HG03066 (cell line): ENCODE measurements at regions not wholly inside any gene's neighbourhood (a gene's known extent, or its start where the extent isn't known, plus 50 kb on each side); places are given as distances from the start of the nearest gene placed in this dataset.

Experiments
- ATAC-seq: cut with Tn5 transposase; IDR thresholded peaks from one replicate; pipeline ENCODE4 v1.9.1; 2021; ENCODE audit warnings: low read depth; ENCODE audit not compliant: unreplicated experiment

DNA sequence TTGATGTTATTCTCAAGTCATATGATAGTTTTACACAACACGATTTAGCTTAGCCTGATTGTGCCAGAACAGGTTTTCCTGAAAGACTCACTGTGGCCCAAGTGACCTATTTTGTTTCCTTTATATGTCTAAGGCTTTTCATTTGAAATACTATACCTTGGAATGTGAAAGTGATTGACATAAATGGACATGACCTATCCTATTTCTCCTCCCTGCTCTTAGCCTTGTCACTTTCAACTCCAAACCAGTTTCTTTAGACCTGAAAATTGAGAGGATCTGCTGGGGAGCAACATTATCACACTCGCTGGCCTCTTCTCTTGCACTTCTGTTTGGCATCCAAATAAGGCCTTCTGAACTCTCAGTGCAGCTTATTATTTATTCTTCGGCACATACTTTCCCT, 496.8 kb downstream of the MAT2B start:
- no peak for ATAC-seq

DNA sequence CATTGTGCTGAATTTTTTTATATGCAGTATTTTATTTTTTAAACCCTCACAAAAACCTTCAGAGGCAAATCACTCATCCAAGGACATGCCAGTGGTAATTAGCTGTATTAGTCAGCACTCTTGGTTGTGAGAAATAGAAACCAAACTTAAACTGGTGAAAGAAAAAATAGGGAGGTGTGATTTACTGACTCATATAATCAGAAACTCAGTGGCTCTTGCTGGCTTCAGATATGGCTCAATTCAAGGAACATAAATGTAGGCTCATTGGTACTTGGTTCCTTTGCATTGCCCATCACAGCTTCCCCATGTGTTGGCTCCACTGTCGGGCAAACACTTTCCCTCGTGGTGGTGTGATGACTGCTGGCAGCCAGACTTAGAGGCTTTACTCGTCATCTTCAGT, 497.2 kb downstream of the MAT2B start:
- no peak for ATAC-seq

DNA sequence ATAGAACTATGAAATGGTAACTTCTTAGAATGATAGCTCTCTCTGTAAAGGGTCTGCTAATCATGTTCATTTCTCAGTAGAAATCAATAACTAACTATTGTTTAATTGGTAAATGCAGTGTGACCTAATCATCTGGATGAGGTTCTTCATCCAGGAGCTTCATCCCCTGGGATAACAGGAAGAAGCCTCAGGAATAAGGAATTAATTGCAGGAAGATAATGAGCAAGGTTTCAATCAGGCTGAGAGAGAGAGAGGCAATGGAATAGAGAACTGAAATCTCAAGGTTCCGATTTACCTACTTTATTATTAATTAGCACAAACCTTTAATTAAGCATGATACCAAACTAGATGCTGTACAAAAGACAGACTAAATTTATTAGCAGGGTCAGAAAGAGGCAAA, 499.7 kb downstream of the MAT2B start:
- ATAC-seq: no peak

DNA sequence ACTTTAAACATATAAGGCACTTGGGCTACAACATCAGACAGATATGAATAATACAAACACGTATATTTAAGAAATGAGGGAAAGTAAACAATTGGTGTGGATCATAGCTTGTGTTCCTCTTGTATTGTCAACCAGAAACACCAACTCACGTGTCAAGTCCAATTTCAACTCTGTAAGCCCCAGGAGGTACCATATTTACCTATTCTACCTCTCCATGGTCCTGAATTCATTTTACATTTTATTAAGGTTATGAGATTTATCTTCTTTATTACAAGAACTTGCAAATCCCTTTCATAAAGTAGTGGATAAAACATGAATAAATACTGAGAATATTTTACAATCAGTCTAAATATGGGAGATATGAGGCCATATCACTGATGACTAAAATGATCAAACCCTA, 501.6 kb downstream of the MAT2B start:
- no peak for ATAC-seq

DNA sequence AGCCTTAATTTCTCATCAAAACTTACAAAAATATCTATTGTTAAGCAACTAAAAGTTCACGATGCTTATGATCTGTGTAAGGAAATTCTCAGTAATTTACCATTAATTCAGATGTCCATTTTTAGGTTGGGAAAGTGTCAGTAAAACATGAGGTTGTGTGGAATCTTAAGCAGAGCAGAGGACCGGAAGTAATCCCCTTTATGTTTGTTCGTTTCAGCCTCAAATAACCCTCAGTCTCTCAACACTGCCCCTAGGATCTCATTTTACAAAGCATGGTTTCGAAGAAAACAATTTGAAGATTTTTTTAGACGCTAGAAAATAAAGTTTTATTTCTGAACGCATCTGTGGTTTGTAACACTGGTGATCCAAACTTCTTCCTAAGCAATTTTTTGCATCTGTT, 504.2 kb downstream of the MAT2B start:
- no peak for ATAC-seq

DNA sequence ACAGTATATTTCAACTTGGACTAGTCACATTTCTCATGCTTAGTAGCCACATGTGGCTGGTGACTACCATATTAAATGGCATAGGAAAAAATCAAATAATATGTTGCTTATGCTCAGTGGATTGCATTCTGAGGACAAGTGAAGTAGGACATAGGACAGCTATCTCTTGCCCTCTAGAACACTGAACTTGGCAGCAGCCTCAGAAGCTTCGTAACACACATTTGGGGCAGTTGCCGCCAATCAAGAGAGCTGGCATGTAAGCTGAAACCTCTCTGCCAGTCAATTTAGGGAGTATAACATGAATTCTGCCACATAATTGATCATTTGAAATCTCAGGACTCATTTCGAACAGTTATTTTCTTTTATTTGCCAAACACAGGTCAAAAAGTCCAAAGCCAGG, 505.5 kb downstream of the MAT2B start:
- ATAC-seq: no peak

DNA sequence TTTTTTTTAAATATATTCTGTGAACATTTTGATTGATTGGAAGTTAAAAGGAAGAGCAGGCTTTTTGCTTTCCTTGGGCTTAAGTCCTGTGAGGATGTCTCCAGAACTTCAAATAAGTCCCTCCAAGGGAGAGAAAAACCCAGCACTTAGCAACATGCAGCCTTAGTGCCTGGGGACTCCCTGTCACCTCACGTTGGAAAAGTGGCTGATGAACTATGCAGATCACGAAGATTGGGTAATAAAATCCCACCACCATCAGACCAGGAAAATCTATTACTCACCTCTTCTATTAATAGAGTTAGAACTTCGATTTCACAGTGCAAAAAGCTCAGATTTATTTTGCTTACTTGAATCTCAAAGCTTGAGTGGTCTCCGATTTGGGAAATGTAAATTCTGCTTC, 507.0 kb downstream of the MAT2B start:
- no peak for ATAC-seq

DNA sequence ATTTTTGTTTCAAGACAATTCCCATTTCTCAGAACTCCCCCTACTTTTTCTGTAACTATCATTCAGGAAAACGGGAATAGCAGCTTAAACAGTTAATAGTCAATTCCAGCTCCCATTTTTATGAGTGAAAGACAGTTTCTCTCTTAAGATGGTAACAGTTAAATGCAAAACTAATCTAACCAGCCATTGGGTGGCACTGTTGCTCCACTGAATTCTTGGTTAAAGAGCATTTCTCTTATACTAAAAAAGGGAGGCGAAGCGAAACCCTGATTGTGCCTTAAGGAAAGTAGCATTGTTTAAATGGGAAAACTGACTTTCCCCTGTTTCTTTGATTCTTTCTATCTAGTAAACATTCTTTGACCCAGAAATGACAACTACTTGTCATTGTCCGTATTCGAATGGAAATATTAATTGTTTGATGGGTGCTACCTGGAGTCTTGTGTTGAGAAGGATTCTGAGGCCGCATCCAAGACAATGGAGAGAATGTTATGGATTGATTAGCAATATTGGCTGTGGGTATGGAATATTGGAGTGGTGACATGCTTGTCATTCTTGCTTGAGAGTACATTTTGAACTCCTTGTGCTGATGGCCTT, 507.8 kb downstream of the MAT2B start:
- ATAC-seq: peak; percentile 88

DNA sequence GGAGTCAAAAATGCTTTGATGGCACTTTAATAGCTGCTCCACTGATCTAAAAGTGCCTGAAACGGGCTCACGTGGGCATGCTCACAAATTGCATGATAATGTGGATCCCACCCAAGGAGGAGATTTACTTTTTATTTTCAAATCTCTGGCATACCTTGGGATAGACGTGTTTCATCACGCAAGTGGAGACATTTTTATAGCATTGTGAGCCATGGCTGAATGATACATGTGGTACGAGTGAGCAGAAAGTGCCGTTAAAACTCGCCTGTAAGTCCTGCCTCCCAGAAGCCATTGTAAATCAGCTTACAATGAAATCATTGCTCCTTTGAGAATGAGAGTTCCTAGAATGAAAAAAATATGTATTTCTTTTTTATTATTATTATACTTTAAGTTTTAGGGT, 514.7 kb downstream of the MAT2B start:
- no peak for ATAC-seq

DNA sequence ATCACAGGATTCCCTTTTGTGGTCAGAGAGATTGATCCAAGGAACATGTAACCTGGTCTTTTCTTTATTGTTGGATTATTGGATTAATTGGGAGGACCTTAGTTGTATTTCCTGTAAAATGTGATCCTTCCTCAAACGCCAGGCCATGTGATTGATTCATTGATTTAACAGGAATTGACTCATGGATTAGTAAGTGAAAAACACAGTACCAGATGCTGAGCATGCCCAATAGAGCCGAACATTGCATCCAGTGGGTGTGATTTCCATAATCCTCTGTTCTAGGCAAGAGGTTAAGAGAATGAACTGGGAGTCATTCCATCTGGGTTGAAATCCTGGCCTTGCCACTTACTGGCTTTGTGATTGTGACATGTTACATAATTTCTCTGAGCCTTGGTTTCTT, 522.3 kb downstream of the MAT2B start:
- no peak for ATAC-seq

DNA sequence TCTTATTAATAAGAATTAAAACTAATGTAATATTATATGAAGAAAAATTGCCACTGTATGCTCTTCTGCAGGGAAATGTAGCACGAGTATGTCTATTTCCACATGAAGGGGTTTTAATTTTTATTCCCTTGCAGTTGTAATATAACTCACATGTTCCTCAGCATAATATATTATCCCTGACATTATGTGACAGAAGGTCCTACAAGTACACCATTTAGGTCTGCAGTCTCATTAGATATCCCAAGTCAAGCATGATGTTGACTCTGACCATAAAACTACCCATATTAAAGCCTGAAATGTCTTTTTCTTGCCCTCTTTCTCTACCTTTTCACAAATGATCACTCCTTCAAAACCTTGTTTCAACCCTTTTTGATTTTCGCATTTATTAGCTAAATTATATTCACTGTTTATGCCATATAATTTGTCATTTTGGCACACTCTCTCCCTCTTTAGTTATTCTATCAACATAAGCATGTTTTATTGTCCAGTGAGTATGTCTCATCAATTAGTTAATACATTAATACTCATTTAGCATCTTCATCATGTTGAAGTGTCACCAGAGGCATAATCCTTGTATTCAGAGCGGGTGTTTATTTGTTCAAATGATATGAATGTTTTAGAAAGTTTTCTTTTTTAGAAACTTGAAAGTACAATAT, 532.8 kb downstream of the MAT2B start:
- ATAC-seq: no peak

DNA sequence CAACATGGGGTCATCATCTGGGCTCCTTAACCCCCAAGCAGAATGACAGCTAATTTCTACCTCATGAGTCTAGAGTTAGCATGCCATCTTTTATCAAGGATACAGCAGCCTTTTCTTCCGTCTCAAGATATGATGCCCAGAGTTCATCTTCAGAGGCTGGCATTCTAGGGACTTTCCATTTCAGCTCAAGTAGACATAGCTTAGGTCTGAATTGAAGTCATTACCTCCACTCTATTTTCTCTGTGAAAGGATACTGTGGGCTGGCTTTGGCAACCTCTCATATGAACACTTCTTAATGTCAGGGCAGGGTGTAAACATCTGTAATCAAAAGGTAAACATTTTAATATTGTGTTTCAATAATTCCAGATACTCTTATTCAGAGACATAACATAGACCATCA, 535.7 kb downstream of the MAT2B start:
- no peak for ATAC-seq

DNA sequence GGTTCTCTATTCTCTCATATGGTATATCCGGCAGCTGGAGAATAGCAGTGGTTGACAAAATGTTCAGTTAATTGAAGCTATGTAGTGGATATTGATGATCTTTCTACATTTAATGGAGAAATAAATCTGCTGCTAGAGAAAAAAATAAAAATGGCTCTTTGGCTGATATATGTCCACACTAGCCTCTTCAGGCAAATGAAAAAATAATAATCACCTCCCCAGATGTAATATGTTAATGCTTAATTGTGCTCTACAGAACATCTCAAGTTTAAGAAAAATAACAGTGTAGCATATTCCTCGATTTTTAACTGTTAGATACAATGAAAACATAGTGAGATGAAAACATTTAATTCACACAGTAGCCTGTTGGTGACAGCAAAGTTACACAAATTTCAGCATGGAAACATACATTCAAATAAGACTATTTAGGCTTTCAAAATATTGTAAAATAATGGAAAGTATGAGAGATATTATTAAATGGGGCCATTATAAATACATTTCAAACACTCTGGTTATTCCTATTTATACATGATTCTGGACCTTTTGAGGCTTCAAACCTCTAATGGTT, 543.0 kb downstream of the MAT2B start:
- no peak for ATAC-seq

DNA sequence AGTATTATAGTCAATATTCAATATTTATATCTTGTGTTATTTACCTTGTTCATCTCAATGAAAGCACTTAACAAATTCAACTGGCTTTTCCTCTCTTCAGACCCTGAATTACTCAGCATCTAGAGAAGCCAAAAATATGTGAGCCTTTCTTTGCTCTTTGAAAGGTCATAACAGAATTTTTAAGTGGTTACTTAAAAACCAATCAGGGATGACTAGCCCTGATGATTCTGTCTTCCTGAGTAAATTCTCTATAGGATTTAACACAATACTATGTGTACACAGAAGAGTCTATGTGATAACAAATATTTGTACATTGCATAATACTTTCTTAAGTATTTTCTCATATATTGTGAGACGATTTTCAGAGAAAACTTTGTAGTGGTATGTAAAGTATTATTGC, 546.3 kb downstream of the MAT2B start:
- no peak for ATAC-seq

DNA sequence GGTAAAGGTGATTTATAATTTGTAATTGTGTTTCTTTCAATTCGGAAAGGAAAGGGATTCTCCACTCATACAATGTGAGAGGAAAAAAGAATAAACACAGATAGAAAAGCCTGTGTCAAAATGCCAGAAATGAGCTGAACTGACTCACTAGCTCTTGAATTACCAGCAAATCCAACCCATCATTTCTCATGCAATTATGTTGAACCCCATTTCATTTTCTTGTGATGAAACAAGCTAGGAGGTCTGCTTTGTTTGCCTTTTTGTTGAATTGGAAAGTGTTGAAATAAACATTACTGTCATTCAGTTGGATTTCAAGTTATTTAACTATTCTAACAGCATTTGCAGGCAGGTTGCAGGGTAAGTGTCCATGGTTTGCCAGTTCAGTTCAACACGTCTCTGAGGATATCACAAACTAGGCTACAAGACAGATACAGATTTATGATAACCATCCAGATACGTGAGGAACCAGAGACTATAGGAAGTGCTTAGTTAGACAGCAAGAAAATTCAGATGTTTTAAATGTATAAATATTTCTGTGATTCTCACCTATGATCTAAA, 547.2 kb downstream of the MAT2B start:
- ATAC-seq: no peak

DNA sequence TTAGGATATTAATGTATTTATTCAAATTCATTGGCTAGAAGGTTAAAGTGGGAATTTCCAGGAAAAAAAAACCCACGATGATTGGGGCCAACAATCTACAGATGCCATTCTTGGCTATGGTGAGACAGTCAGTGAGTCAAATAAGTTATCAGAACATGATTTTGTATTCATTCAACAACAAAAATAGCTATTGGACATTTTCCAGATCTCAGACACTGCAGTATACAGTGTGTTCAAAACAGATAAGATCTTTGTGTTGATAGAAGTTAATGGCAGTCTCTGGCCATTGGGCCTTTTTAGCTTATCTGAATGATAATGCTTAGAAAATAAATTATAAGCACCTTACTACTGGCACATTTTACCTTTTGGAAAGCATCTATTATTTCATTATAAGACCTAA, 547.7 kb downstream of the MAT2B start:
- ATAC-seq: no peak

DNA sequence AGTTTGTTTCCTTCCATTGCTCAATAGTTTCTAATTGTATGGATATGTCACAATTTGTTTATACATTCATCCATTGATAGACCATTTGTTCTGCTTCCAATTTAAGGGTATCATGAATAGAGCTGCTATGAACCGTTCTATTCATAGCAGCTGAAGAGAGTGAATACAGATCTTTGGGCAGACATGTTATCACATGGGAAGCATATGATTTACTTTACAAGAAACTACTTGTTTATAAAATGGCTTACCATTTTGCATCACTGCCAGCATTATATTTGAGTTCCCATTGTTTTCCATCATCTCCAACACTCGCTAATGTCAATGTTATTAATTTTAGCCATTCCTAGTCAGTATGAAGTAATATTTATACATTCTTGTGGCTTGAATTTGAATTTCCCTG, 549.0 kb downstream of the MAT2B start:
- ATAC-seq: no peak

DNA sequence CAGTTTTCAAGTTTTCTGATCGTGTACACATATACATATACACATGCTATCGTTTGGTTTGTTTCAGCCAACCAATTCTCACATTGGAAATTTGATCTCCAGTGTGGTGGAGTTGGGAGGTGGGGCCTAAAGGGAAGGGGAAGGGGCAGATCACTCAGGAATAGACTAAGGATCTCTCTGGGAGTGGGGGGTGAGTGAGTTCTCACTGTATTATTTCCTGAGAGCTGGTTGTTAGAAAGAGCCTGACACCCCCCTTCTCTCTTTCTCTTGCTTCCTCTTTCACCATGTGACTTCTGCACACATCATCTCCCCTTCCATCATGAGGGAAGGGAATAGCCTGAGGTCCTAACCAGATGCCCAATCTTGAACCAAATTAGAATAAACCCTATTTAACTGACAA, 551.7 kb downstream of the MAT2B start:
- no peak for ATAC-seq

DNA sequence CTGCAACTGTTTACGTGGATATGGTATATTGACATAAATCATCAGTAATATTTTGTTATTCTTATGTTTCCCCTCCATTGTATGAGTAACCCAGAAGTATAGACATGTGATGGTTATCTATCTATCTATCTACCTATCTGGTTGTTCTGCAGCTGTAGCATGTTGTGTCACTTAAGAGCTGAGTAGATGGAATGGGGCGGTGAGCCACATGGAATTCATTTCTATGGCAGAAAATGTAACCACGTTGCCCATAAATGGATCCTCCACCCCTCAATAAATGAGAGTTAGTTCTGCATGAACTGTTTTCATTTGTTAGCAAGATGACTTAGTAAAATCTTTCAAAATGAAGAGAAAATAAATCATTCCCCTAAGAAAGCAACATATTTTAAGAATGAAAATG, 553.2 kb downstream of the MAT2B start:
- ATAC-seq: no peak

DNA sequence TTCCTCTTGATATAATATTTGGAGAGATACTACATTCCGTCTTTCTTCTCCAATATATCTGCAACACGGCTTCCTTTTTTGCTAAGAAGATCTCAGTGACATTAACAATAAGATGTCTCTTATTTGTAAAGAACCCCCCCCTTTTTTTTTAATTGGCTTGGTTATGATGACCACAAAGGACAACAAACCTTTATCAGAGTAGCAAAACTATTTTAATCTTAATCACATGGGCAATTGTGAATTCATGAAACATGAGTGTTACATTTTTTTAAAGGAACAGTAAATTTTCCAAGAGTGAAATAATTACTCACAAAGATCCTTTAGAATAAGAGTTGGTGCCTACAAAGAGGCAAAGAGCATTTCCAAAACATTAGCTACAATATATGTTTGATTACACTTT, 554.1 kb downstream of the MAT2B start:
- ATAC-seq: no peak

DNA sequence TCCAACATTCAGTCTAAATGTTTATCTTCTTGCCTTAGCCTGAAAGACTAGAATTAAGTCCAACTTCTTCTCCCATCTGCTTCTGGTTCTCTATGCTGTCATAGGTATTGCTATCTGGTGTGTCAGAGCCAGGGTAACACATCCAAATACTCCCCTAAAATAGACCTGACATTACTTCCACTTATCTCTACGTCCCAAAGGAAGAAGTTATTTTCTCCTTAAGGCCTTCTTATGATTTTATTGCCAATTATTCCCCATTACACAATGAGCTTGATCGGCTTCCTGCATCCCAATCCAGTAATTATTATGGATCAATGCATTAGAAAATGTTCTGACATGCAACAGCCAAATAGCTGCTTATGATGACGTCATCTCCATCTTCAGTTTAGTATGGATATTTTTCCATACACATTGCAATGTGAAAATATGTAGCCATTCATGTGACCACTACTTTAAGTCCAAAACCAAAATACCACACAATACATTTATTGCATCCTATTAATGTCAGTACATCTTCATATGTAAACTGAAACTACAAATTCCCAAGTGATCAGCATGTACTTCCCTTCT, 555.5 kb downstream of the MAT2B start:
- no peak for ATAC-seq

DNA sequence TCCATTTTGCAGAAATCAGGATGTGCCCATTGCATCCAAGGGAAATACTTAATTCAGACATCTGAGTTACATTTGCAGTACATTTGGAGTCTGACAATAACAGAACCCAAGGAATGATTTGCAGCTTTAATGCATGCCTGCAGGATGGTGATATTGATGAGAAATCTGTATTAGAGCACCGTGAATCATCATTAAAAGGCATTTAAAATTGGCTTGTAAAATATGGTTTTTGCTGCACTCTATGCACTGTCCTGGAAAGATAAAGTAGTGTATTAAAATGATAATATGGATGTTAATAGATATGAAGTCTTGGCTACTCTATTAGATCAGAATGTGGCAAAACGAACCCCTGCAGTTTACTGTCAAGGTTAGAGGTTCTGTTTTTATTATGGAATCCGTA, 556.9 kb downstream of the MAT2B start:
- ATAC-seq: no peak
